ENCODE measurements at regions not wholly inside any gene's neighbourhood (a gene's known extent, or its start where the extent isn't known, plus 50 kb on each side); places are given as distances from the start of the nearest gene placed in this dataset.

GRCh38 chr21:28636752-28637691 lies 355.7 kb downstream of the LTN1 start:
- TF ChIP-seq, protein P1, sequence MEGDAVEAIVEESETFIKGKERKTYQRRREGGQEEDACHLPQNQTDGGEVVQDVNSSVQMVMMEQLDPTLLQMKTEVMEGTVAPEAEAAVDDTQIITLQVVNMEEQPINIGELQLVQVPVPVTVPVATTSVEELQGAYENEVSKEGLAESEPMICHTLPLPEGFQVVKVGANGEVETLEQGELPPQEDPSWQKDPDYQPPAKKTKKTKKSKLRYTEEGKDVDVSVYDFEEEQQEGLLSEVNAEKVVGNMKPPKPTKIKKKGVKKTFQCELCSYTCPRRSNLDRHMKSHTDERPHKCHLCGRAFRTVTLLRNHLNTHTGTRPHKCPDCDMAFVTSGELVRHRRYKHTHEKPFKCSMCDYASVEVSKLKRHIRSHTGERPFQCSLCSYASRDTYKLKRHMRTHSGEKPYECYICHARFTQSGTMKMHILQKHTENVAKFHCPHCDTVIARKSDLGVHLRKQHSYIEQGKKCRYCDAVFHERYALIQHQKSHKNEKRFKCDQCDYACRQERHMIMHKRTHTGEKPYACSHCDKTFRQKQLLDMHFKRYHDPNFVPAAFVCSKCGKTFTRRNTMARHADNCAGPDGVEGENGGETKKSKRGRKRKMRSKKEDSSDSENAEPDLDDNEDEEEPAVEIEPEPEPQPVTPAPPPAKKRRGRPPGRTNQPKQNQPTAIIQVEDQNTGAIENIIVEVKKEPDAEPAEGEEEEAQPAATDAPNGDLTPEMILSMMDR (IDR thresholded peaks at IDR 0.05; ENCODE audit: insufficient read depth, low read depth, low read length, missing control alignments): peak; percentile 4
- no peak overlapping the region for H3K4me3 ChIP-seq (ENCODE audit: low read length)
- DNase-seq (ENCODE audit: low read depth): peak; percentile 97

- TF ChIP-seq, protein P1 (IDR thresholded peaks at IDR 0.05; ENCODE audit: insufficient read depth, low read depth, low read length, missing control alignments): no peak
These were observed 357.1 kb downstream of the LTN1 start for GRCh38 chr21:28635541-28635940.

DNA sequence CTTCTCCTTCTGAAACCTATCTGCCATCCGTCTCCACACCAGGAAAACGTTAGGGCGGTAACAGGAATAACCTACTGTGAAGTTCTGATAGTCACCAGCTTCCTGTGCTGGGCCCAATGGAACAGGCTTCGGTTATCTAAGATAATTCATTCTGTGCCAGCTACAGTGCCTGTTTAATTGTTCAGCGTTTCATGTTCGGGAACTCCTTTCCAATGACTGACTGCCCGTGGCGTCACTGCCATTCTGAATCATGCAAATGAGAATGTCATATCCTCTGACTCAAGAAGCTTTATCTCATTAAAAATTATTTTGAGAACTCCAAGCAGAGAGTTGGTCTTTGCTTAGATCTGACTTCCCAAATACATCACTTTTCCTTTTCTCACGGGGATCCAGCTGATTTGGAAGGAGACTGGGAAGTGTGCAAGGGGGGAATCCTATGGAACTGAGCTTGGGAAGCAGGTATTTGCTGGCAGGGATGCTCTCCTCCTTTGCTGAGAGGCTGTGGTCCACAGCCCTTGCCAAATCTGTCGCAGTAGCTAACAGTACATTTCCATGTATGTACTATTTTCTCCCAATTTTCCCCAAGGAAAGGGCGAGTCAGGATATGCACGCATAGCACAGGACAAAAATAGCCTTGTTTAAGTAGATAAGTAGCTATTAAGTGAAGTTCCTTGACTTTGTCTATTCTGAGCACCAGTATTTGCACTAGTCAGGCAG lies 358.7 kb downstream of the LTN1 start:
- no peak overlapping the region for H3K4me3 ChIP-seq (ENCODE audit: low read length)
- DNase-seq (ENCODE audit: low read depth): peak; percentile 96
- TF ChIP-seq, protein P1 (IDR thresholded peaks at IDR 0.05; ENCODE audit: insufficient read depth, low read depth, low read length, missing control alignments): no peak

More at GRCh38 chr21:28635541-28635940, 357.1 kb downstream of the LTN1 start:
- H3K4me3 ChIP-seq (ENCODE audit: low read length): no peak overlapping the region
- peak; percentile 73 for DNase-seq (ENCODE audit: low read depth)

DNA sequence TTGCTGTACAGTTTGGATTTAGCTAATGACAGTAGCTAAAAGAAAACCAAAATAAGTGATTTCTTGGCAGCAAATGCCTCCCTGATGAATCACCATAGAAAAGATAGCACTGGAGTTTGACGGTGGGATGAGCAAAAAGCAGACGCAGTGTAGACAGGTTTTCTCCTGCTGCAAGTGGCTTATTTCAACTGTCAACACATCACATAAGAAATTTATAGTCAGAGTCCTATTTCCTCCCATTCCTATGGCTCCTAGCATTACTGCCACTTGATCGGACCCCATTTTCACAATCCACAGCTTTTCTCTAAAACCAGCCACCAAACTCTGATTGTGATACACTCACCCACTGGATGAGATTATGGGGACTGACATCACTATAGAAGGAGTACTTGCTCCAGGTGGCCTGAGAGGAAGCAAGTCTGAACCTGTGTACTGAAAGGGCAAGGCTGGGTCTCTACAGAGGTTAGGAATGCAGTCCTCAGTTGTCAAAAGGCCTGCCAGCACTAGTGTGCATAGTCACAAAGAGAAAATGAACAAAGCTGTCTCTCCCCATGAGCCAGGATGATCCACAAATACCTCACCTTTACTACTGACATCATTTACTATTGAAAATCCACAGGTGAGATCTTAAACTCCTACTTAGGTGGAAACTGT lies 359.8 kb downstream of the LTN1 start:
- TF ChIP-seq, protein P1 (IDR thresholded peaks at IDR 0.05; ENCODE audit: insufficient read depth, low read depth, low read length, missing control alignments): no peak
- H3K4me3 ChIP-seq (ENCODE audit: low read length): no peak overlapping the region
- DNase-seq (ENCODE audit: low read depth): peak; percentile 99

DNA sequence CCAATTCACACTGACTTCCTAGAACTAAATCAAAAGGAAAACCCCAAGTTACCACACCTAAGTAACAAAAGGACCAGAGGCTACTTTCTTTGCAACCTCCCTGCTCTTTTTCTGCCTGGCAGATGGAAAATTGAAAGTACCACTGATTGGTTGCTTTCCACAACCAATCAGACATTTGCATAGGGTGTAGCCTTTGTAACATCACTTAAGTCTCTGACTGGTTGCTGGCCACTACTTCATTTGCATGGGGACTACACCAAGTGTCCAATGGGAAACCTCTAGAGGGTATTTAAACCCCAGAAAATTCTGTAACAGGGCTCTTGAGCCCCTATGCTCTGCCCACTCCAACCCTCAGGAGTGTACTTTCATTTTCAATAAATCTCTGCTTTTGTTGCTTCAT lies 365.0 kb downstream of the LTN1 start:
- no peak for DNase-seq (ENCODE audit: low read depth)
- H3K4me3 ChIP-seq (ENCODE audit: low read length): no peak overlapping the region
- TF ChIP-seq, protein P1 (IDR thresholded peaks at IDR 0.05; ENCODE audit: insufficient read depth, low read depth, low read length, missing control alignments): no peak

- no peak for DNase-seq (ENCODE audit: low read depth)
- H3K4me3 ChIP-seq (ENCODE audit: low read length): no peak overlapping the region
- TF ChIP-seq, protein P1 (IDR thresholded peaks at IDR 0.05; ENCODE audit: insufficient read depth, low read depth, low read length, missing control alignments): no peak
These were observed 365.4 kb downstream of the LTN1 start for GRCh38 chr21:28627261-28627660.
